BE2C (cell line): ENCODE measurements at regions not wholly inside any gene's neighbourhood (a gene's known extent, or its start where the extent isn't known, plus 50 kb on each side); places are given as distances from the start of the nearest gene placed in this dataset.

ENCODE experiments used
- DNase-seq: peaks from one replicate; pipeline ENCODE4 v3.0.0-alpha.2; 2020
- H3K27me3 ChIP-seq: fragments of 250-450 bp; sonication (Bioruptor Pico); 2 replicates; pipeline ENCODE4 v1.5.1; 2020; ENCODE audit warnings: mild to moderate bottlenecking
- H3K36me3 ChIP-seq: fragments of 250-450 bp; sonication (Bioruptor Pico); 2 replicates; pipeline ENCODE4 v1.5.1; 2020; ENCODE audit warnings: mild to moderate bottlenecking
- H3K4me1 ChIP-seq: fragments of 250-450 bp; sonication (Bioruptor Pico); 2 replicates; pipeline ENCODE4 v1.5.1; 2020
- H3K4me3 ChIP-seq: 2 replicates; pipeline ENCODE4 v1.5.1; 2011; ENCODE audit warnings: low read depth, low read length
- H3K9me3 ChIP-seq: fragments of 250-450 bp; sonication (Bioruptor Pico); 2 replicates; pipeline ENCODE4 v1.5.1; 2020
- CTCF ChIP-seq: IDR thresholded peaks from 2 replicates; pipeline ENCODE4 v1.5.1; 2012; ENCODE audit warnings: mild to moderate bottlenecking, low read depth, low read length

DNA sequence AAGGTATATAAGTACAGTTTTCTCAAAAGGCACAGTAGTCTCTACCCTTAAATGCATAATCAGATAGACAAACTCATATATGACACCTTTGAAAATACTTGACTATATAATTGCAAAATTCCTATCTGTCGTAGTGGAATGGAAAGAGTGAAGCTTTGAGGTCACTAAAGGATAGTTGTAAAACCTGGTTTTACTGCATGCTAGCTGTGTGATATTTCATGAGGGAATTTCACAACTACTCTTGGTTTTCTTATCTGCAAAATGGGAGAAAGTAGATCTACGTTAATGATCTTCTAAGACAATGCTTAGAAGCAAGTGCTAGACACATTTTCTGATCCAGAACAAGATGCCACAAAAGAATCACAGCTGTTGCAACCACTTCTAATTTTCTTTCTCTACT is 332.2 kb downstream of the AASDHPPT start:
- H3K27me3 ChIP-seq: no peaks in the 10 kb centered on the region
- H3K4me1 ChIP-seq: no peaks in the 10 kb centered on the region
- H3K9me3 ChIP-seq: no peaks in the 10 kb centered on the region
- no peak for DNase-seq
- H3K36me3 ChIP-seq: no peaks in the 10 kb centered on the region
- no peak for TF ChIP-seq CTCF
- H3K4me3 ChIP-seq: no peak overlapping the region

GRCh38 chr11:106410902-106411301 is 333.4 kb downstream of the AASDHPPT start:
- H3K4me3 ChIP-seq: no peak overlapping the region
- H3K9me3 ChIP-seq: no peaks in the 10 kb centered on the region
- no peak for DNase-seq
- TF ChIP-seq CTCF: no peak
- H3K27me3 ChIP-seq: no peaks in the 10 kb centered on the region
- no peaks in the 10 kb centered on the region for H3K36me3 ChIP-seq
- H3K4me1 ChIP-seq: no peaks in the 10 kb centered on the region

DNA sequence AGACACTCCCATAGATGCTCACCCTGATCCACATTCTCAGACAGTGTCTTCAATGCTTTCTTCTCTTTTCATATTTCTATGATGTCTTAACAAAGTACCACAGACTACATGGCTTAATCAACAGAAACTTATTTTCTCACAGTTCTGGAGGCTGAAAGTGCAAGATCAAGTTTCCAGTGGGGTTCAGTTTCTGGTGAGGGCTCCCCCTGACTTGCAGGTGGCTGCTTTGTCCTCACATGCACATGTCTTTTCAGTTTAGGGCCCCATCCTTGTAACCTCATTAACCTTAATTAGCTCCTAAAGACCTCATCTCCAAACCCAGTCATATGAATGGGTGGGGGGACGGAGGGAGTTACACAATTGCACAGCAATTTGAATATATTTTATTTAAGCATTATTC is 335.8 kb downstream of the AASDHPPT start:
- Histone ChIP-seq H3K4me3 (no peak overlapping the region), H3K4me1 (no peaks in the 10 kb centered on the region), H3K9me3 (no peaks in the 10 kb centered on the region), H3K36me3 (no peaks in the 10 kb centered on the region), H3K27me3 (no peaks in the 10 kb centered on the region; the same call in 1 of the 2 replicates)
- no peak for DNase-seq
- TF ChIP-seq CTCF: no peak

DNA sequence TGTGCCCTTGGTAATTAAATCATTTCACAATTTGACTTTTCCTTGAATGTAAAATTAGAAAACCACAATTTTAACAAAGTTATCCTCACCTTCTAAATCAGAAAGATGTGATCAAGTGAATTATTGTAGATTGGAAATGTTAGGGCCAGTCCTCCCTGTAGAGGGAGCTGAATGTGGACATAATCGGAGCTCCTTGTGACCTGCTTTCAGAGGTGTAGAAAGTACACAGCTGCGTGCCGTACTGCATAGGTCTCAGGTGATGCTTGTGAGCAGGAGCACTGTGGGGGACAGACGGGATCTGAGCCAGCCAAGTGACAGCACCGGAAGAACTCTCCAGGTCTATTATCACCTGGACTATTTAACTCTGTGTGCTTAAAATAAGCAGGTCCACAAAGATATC is 338.0 kb downstream of the AASDHPPT start:
- no peak for DNase-seq
- no peaks in the 10 kb centered on the region for H3K36me3 ChIP-seq
- H3K27me3 ChIP-seq: no peaks in the 10 kb centered on the region; the same call in 1 of the 2 replicates
- H3K4me3 ChIP-seq: no peak overlapping the region
- H3K4me1 ChIP-seq: no peaks in the 10 kb centered on the region
- TF ChIP-seq CTCF: no peak
- H3K9me3 ChIP-seq: no peaks in the 10 kb centered on the region

- H3K4me3 ChIP-seq: no peak overlapping the region
- no peaks in the 10 kb centered on the region for H3K4me1 ChIP-seq
- no peaks in the 10 kb centered on the region for H3K36me3 ChIP-seq
- no peaks in the 10 kb centered on the region for H3K9me3 ChIP-seq
- TF ChIP-seq CTCF: no peak
- H3K27me3 ChIP-seq: no peaks in the 10 kb centered on the region; the same call in 1 of the 2 replicates
- no peak for DNase-seq
These were observed 341.3 kb downstream of the AASDHPPT start for GRCh38 chr11:106418791-106419190.

- Histone ChIP-seq H3K4me3 (no peak overlapping the region), H3K9me3 (no peaks in the 10 kb centered on the region), H3K27me3 (no peaks in the 10 kb centered on the region; the same call in 1 of the 2 replicates), H3K4me1 (no peaks in the 10 kb centered on the region), H3K36me3 (no peaks in the 10 kb centered on the region)
- TF ChIP-seq CTCF: no peak
- no peak for DNase-seq
These were observed 342.7 kb downstream of the AASDHPPT start for GRCh38 chr11:106420048-106420665.
